ENCODE measurements at regions not wholly inside any gene's neighbourhood (a gene's known extent, or its start where the extent isn't known, plus 50 kb on each side); places are given as distances from the start of the nearest gene placed in this dataset.

GRCh38 chr10:111243126-111243525 lies 166.3 kb downstream of the ADRA2A start:
- no peak for TF ChIP-seq CTCF (IDR thresholded peaks at IDR 0.05 in 2 of 3, conservative IDR thresholded peaks at IDR 0.05 in 1 of 3; ENCODE audit: control insufficient read depth in 2 of 3, extremely low read depth in 1 of 3, insufficient read depth in 1 of 3, low read depth in 3 of 3, low read length in 3 of 3)
- TF ChIP-seq RFX5 (IDR thresholded peaks at IDR 0.05; ENCODE audit: low read depth, low read length), result no peak
- no peak for TF ChIP-seq EZH2 (IDR thresholded peaks at IDR 0.05; ENCODE audit: borderline replicate concordance, control insufficient read depth, low read depth, low read length)
- no peak for TF ChIP-seq POLR2A (IDR thresholded peaks at IDR 0.05; ENCODE audit: low read depth, low read length)
- TF ChIP-seq RELA (IDR thresholded peaks at IDR 0.05; ENCODE audit: borderline replicate concordance, partially characterized antibody), result no peak
- TF ChIP-seq NFYB (IDR thresholded peaks at IDR 0.05; ENCODE audit: insufficient read depth, low read depth, low read length), result no peak
- no peak for TF ChIP-seq ETV6 (conservative IDR thresholded peaks at IDR 0.05 in 1 of 2, IDR thresholded peaks at IDR 0.05 in 1 of 2; ENCODE audit: borderline replicate concordance in 1 of 2, low read depth in 1 of 2)
- TF ChIP-seq POLR2AphosphoS2 (IDR thresholded peaks at IDR 0.05; ENCODE audit: low read depth, low read length), result no peak
- TF ChIP-seq MLLT1 (IDR thresholded peaks at IDR 0.05), result no peak
- no peak for TF ChIP-seq SREBF2 (IDR thresholded peaks at IDR 0.05; ENCODE audit: low read length)
- no peak for TF ChIP-seq PBX3 (IDR thresholded peaks at IDR 0.05; ENCODE audit: insufficient replicate concordance, low read depth, low read length)
